Naive thymus-derived CD4-positive, alpha-beta T cell (primary cell): ENCODE measurements at regions not wholly inside any gene's neighbourhood (a gene's known extent, or its start where the extent isn't known, plus 50 kb on each side); places are given as distances from the start of the nearest gene placed in this dataset.
A peak's percentile ranks its signal among the peaks of the same experiment; 100 is the strongest.

Experiments used
- ATAC-seq: fragments of 150-1000 bp; cut with Tn5 transposase; 2 replicates; pipeline ENCODE4 v1.10.0; 2021; ENCODE audit warnings: mild to moderate bottlenecking, moderate library complexity
- CTCF ChIA-PET: fragments of 350-600 bp; sonication (Branson Sonifier 250); formaldehyde crosslinking; loops from one replicate; lab custom pipeline; 2021; ENCODE audit warnings: antibody characterized with exemption; lab: Charles Lee
- POLR2A ChIA-PET: fragments of 350-600 bp; sonication (Branson Sonifier 250); formaldehyde crosslinking; loops from one replicate; lab custom pipeline; 2021; ENCODE audit warnings: antibody characterized with exemption, inconsistent platforms; lab: Charles Lee
- DNase-seq, 9 donors: peaks; one replicate each; pipeline versions ENCODE4 v3.0.0 to v3.0.0-alpha.2; 2020 to 2022; ENCODE audit warnings: mixed read lengths in 1 of 9
- H3K27ac ChIP-seq: one replicate; pipeline ENCODE4 v1.7.0; 2013; ENCODE audit warnings: mild to moderate bottlenecking, low read depth, low read length, moderate library complexity
- H3K27me3 ChIP-seq, 2 donors: one replicate each; pipeline ENCODE4 v1.7.0; 2013; ENCODE audit warnings: low read length in 2 of 2, mild to moderate bottlenecking in 2 of 2, moderate library complexity in 2 of 2; ENCODE audit not compliant: control insufficient read depth in 2 of 2, insufficient read depth in 2 of 2
- H3K36me3 ChIP-seq, 3 experiments: 1 replicate in 2 of 3; 2 replicates in 1 of 3; pipeline ENCODE4 v1.7.0; 2013; ENCODE audit warnings: low read length in 3 of 3, mild to moderate bottlenecking in 3 of 3, moderate library complexity in 1 of 3; ENCODE audit not compliant: insufficient read depth in 3 of 3, control insufficient read depth in 2 of 3
- H3K4me1 ChIP-seq, 2 donors: one replicate each; pipeline ENCODE4 v1.7.0; 2013; ENCODE audit warnings: low read length in 2 of 2, mild to moderate bottlenecking in 2 of 2, moderate library complexity in 1 of 2; ENCODE audit not compliant: control insufficient read depth in 2 of 2, insufficient read depth in 2 of 2
- H3K4me3 ChIP-seq: 2 replicates; pipeline ENCODE4 v1.7.0; 2013; ENCODE audit warnings: mild to moderate bottlenecking, low read length
- H3K9me3 ChIP-seq, 3 experiments: 1 replicate in 2 of 3; 2 replicates in 1 of 3; pipeline ENCODE4 v1.7.0; 2013; ENCODE audit warnings: low read length in 3 of 3; ENCODE audit not compliant: control insufficient read depth in 2 of 3
- H3K27ac Mint-ChIP-seq, 9 donors: one replicate each; pipeline ENCODE4 v1.8.0; 2020 to 2022; ENCODE audit warnings: mixed read lengths in 9 of 9, mild to moderate bottlenecking in 8 of 9, moderate library complexity in 5 of 9, inconsistent platforms in 2 of 9
- H3K27me3 Mint-ChIP-seq, 5 donors: one replicate each; pipeline ENCODE4 v1.8.0; 2021 to 2022; ENCODE audit warnings: mixed read lengths in 5 of 5, mild to moderate bottlenecking in 1 of 5
- H3K36me3 Mint-ChIP-seq, 5 donors: one replicate each; pipeline ENCODE4 v1.8.0; 2020 to 2022; ENCODE audit warnings: mixed read lengths in 5 of 5, mild to moderate bottlenecking in 3 of 5, inconsistent platforms in 1 of 5
- H3K4me1 Mint-ChIP-seq, 7 donors: one replicate each; pipeline ENCODE4 v1.8.0; 2020 to 2022; ENCODE audit warnings: mixed read lengths in 7 of 7, mild to moderate bottlenecking in 3 of 7, inconsistent platforms in 1 of 7
- H3K4me3 Mint-ChIP-seq, 10 donors: one replicate each; pipeline ENCODE4 v1.8.0; 2020 to 2022; ENCODE audit warnings: mild to moderate bottlenecking in 10 of 10, mixed read lengths in 10 of 10, moderate library complexity in 6 of 10, inconsistent platforms in 2 of 10
- H3K9me3 Mint-ChIP-seq, 11 donors: one replicate each; pipeline ENCODE4 v1.8.0; 2020 to 2022; ENCODE audit warnings: mixed read lengths in 11 of 11, mild to moderate bottlenecking in 4 of 11, inconsistent platforms in 1 of 11, moderate library complexity in 1 of 11
- intact Hi-C, 2 donors: fragments of 100-400 bp; cut with micrococcal nuclease; formaldehyde crosslinking; loops; one replicate each; pipeline ENCODE4 v1.15.1; 2023

DNA sequence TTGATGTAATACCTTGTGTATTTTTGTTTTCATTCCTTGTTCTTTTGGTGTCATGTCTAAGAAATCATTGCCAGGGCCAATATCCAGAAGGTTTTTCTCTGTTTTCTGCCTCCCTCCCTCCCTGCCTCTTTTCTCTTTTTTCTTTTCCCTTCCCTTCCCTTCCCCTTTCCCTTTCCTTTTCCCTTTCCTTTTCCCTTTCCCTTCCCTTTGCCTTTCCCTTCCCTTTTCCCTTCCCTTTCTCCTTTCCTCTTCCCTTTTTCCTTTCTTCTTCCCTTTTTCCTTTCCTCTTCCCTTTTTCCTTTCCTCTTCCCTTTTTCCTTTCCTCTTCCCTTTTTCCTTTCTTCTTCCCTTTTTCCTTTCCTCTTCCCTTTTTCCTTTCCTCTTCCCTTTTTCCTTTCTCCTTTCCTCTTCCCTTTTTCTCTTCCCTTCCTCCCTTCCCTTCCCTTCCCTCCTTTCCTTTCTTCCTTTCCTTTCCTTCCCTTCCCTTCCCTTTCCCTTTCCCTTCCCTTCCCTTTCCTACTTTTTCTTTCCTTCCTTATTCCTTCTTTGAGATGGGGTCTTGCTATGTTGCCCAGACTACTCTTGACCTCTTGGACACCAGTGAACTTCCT lies 646.1 kb downstream of the RAPGEF2 start:
- H3K27me3 ChIP-seq: no peaks in the 10 kb centered on the region
- Mint-ChIP-seq H3K4me3 (no peak overlapping the region), H3K27me3 (no peaks in the 10 kb centered on the region), H3K4me1 (no peaks in the 10 kb centered on the region), H3K27ac (peak overlapping the region in 1 of 9 donors; percentile 9), H3K36me3 (no peaks in the 10 kb centered on the region), H3K9me3 (peaks cover under 1 to 34% (median 6%) of the 10 kb centered on the region in 11 donors)
- H3K36me3 ChIP-seq: no peaks in the 10 kb centered on the region
- no peak overlapping the region for H3K4me3 ChIP-seq
- H3K9me3 ChIP-seq: no peaks in the 10 kb centered on the region
- DNase-seq: no peak
- POLR2A ChIA-PET: no interaction called here
- no peak for ATAC-seq
- intact Hi-C loops: no loop called here
- CTCF ChIA-PET: no interaction called here
- H3K4me1 ChIP-seq: no peaks in the 10 kb centered on the region
- no peak overlapping the region for H3K27ac ChIP-seq

DNA sequence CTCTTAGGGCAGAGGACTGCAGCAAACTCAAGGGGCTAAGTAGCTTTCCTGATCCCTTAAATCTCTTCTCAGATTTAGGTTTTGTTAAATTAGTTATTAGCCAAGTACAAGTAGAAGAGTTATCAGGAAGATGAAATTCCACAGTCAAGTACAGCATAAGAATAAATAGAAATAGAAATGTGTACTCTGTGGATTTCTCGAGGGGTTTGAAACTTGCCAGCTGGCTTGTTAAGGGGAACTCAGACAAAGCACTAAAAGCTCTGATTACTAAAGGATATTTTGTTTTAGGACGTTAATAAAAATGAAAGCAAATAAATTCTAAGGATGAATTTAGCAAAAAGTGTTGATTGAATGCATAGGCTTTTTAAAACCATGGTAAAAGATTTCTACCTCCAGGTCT lies 654.6 kb downstream of the RAPGEF2 start:
- CTCF ChIA-PET: no interaction called here
- Mint-ChIP-seq H3K4me1 (no peaks in the 10 kb centered on the region), H3K27me3 (no peaks in the 10 kb centered on the region), H3K27ac (no peak overlapping the region), H3K4me3 (no peak overlapping the region), H3K36me3 (no peaks in the 10 kb centered on the region), H3K9me3 (peaks cover 0 to 24% (median 9%) of the 10 kb centered on the region in 11 donors)
- Histone ChIP-seq H3K27ac (no peak overlapping the region), H3K4me1 (no peaks in the 10 kb centered on the region), H3K36me3 (no peaks in the 10 kb centered on the region), H3K27me3 (no peaks in the 10 kb centered on the region), H3K9me3 (no peaks in the 10 kb centered on the region), H3K4me3 (no peak overlapping the region)
- DNase-seq (no peak), ATAC-seq (no peak)
- POLR2A ChIA-PET: no interaction called here
- intact Hi-C loops: no loop called here

DNA sequence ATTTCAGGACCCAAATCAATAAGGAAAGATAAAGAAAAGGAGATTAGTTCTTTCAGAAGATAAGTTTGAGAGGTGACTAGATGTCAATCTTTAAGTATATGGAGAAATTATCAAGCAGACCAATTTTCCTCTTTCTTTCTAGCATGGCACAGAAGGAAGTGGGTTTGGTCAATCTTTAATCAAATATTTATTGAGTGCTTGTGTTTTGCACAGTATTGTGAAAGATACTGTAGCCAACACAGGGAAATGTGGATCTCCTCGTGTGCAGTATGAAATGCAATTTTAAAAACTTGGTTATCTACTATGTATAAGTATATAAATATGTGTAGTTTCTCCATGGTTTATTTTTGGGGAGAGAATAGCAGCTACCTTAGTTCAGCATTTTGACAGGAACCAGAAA lies 655.2 kb downstream of the RAPGEF2 start:
- H3K36me3 Mint-ChIP-seq: no peaks in the 10 kb centered on the region
- Histone ChIP-seq H3K36me3 (no peaks in the 10 kb centered on the region), H3K27ac (no peak overlapping the region), H3K9me3 (no peaks in the 10 kb centered on the region), H3K27me3 (no peaks in the 10 kb centered on the region), H3K4me1 (no peaks in the 10 kb centered on the region), H3K4me3 (no peak overlapping the region)
- peaks cover 0 to 23% (median 9%) of the 10 kb centered on the region in 11 donors for H3K9me3 Mint-ChIP-seq
- ChIA-PET POLR2A (no interaction called here), CTCF (no interaction called here)
- no peaks in the 10 kb centered on the region for H3K4me1 Mint-ChIP-seq
- H3K27me3 Mint-ChIP-seq: no peaks in the 10 kb centered on the region
- intact Hi-C loops: no loop called here
- ATAC-seq (no peak), DNase-seq (no peak)
- no peak overlapping the region for H3K27ac Mint-ChIP-seq
- H3K4me3 Mint-ChIP-seq: no peak overlapping the region

DNA sequence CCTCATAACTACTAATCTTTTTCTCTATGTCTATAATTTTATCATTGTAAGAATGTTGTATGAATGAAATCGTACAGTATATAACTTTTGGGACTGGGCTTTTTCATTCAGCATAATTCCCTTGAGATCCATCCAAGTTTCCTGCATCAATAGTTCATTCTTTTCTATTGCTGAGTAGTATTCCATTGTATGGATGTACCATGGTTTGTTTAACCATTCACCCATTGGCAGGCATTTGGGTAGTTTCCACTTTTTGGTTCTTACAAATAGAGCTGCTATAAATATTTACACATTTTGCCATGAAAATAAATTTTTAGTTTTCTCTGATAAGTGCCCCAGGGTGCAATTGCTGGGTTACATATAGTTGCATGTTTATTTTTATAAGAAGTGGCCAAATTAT lies 659.8 kb downstream of the RAPGEF2 start:
- H3K36me3 Mint-ChIP-seq: no peaks in the 10 kb centered on the region
- H3K27ac Mint-ChIP-seq: no peak overlapping the region
- no peak overlapping the region for H3K4me3 ChIP-seq
- no peaks in the 10 kb centered on the region for H3K4me1 Mint-ChIP-seq
- DNase-seq (no peak), ATAC-seq (no peak)
- no peak overlapping the region for H3K27ac ChIP-seq
- H3K4me3 Mint-ChIP-seq: no peak overlapping the region
- no peaks in the 10 kb centered on the region for H3K27me3 Mint-ChIP-seq
- H3K27me3 ChIP-seq: no peaks in the 10 kb centered on the region
- H3K36me3 ChIP-seq: no peaks in the 10 kb centered on the region
- intact Hi-C loops: no loop called here
- no peaks in the 10 kb centered on the region for H3K4me1 ChIP-seq
- ChIA-PET POLR2A (no interaction called here), CTCF (no interaction called here)
- H3K9me3 Mint-ChIP-seq: peaks cover 0 to 9% (median 0%) of the 10 kb centered on the region in 11 donors
- H3K9me3 ChIP-seq: no peaks in the 10 kb centered on the region

DNA sequence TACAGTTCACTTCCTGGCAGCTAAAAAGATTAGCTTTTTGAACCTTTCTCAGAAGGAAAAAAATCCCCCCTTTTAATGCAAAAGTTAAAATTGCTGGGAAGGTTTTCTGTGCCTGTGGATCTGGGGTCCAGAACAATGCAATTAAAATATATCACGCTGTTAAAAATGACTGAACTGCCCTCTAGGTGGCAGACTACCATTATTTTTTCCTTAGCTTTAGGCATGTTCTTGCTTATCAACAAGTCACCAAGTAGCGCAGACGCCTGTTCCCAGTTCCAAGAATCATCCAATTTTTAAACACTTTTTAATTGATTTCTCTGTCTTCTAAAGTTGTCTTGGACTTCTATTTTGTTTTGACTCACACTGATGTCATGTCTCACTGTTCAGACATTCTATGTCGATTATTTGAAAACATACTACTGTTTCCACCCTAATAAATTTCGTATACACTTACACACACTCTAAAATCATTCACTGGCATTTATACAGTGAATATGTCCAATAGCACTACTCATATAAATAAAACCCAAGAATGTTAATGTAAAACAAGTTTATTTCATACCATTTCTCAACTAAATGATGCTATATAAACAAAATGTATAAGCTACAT lies 661.6 kb downstream of the RAPGEF2 start:
- Histone ChIP-seq H3K27ac (no peak overlapping the region), H3K36me3 (no peaks in the 10 kb centered on the region), H3K27me3 (no peaks in the 10 kb centered on the region), H3K9me3 (no peaks in the 10 kb centered on the region), H3K4me3 (no peak overlapping the region), H3K4me1 (no peaks in the 10 kb centered on the region)
- ATAC-seq: no peak
- Mint-ChIP-seq H3K27ac (no peak overlapping the region), H3K27me3 (no peaks in the 10 kb centered on the region), H3K9me3 (peaks cover 0 to 9% (median 0%) of the 10 kb centered on the region in 11 donors), H3K36me3 (no peaks in the 10 kb centered on the region), H3K4me3 (no peak overlapping the region), H3K4me1 (no peaks in the 10 kb centered on the region)
- POLR2A ChIA-PET: no interaction called here
- CTCF ChIA-PET: no interaction called here
- intact Hi-C loops: no loop called here
- DNase-seq: no peak

DNA sequence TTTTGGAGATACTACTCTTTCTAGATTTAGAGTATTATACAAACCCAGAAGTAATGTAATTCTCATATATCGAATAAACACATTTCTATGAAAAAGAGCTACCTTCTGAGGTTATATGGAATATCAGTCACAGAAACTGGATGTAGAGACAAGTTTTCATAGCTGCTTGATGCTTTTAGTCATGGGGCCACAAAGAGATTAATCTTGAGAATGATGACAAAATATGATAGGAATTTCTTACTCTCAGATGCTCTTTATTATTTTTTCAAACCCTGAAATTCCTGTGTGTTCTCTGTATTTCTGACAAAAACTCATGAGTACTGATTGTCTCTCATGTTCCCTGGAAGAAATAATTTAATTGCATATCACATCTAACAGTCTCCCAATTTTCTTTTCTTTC lies 662.5 kb downstream of the RAPGEF2 start:
- no peaks in the 10 kb centered on the region for H3K4me1 ChIP-seq
- H3K9me3 Mint-ChIP-seq: peaks cover 0 to 9% (median 0%) of the 10 kb centered on the region in 11 donors
- ChIA-PET CTCF (interaction anchor here (1.2 kb wide), 1 partner anchor 15 kb away, joined by 5 read pairs; no protein-coding TSS in a partner anchor), POLR2A (no interaction called here)
- H3K4me3 Mint-ChIP-seq: no peak overlapping the region
- no peaks in the 10 kb centered on the region for H3K27me3 Mint-ChIP-seq
- no peak overlapping the region for H3K27ac Mint-ChIP-seq
- no peaks in the 10 kb centered on the region for H3K4me1 Mint-ChIP-seq
- no peaks in the 10 kb centered on the region for H3K36me3 Mint-ChIP-seq
- H3K4me3 ChIP-seq: no peak overlapping the region
- H3K36me3 ChIP-seq: no peaks in the 10 kb centered on the region
- H3K27ac ChIP-seq: no peak overlapping the region
- ATAC-seq (no peak), DNase-seq (no peak)
- H3K27me3 ChIP-seq: no peaks in the 10 kb centered on the region
- intact Hi-C loops: no loop called here
- no peaks in the 10 kb centered on the region for H3K9me3 ChIP-seq

DNA sequence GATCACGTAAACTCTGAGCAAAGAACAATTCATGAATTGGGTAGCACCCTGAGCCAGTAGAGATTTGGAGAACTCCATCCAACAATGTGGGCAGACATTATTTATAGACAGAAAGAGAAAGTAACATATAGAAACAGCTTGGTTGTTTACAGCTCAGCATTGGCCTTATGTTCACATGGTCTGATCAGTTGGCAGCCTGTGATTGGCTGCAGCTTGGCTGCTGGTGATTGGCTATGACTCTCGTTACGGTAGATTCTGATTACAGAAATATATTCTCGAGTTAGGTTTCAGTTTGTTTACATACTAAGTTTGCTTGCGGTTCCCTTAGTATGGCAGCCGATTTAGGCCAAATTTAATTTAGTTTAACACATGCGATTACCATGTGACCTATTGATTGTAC lies 663.4 kb downstream of the RAPGEF2 start:
- CTCF ChIA-PET: interaction anchor here (1.2 kb wide), 1 partner anchor 16 kb away, joined by 5 read pairs; no protein-coding TSS in a partner anchor
- no peaks in the 10 kb centered on the region for H3K27me3 Mint-ChIP-seq

More for the DNA sequence above, 663.4 kb downstream of the RAPGEF2 start:
- Mint-ChIP-seq H3K27ac (no peak overlapping the region), H3K4me1 (no peaks in the 10 kb centered on the region), H3K9me3 (peaks cover 0 to 13% (median 0%) of the 10 kb centered on the region in 11 donors), H3K36me3 (no peaks in the 10 kb centered on the region), H3K4me3 (no peak overlapping the region)
- Histone ChIP-seq H3K36me3 (no peaks in the 10 kb centered on the region), H3K9me3 (no peaks in the 10 kb centered on the region), H3K4me1 (no peaks in the 10 kb centered on the region), H3K27ac (no peak overlapping the region), H3K27me3 (no peaks in the 10 kb centered on the region), H3K4me3 (no peak overlapping the region)
- POLR2A ChIA-PET: no interaction called here
- intact Hi-C loops: no loop called here
- no peak for DNase-seq
- ATAC-seq: no peak
